ENCODE measurements at regions not wholly inside any gene's neighbourhood (a gene's known extent, or its start where the extent isn't known, plus 50 kb on each side); places are given as distances from the start of the nearest gene placed in this dataset.

DNA sequence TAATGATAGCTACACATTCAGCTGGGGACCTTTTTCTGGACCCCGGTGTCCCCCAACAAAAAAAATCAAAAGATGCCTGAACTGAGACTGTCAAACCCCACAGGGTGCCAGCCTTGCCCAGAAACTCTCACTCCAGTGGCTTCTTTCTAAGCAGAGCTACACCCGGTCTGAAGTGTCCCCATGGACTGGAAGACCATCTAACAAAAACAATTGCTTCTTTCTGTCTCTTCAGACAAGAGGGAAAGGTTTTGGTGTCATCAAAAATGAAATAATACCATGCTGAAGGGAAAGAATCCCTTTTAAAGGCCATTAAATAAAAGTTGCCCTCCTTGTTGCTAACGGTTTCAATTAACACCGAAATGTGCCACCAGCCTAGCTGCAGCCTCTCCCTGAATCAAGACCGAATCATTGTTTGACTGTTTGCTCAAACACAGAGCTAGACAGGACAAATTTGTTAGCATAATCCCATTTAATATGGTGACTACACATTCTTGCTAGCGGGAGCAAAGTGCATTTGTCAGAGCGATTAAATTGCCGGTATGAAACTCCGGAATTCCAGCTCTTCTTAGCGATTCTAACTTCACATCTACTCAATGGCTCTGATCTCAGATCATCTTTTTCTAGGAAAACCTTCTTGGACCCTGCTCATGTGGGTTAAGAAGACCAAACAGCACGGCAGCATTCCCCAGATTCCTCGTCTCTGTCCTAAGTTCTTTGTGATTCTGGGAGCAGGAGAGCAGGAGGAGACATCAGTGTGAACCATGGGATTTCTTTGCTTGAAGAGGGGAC is 397.5 kb upstream of the PRKCQ start:
- ATAC-seq (no peak), DNase-seq (no peak)
- peaks cover 7% of the 10 kb centered on the region for H3K4me1 Mint-ChIP-seq
- ChIA-PET CTCF (interaction anchor here (0.6 kb wide), 1 partner anchor 502 kb away, joined by 3 read pairs; no protein-coding TSS in a partner anchor), POLR2A (no interaction called here)
- no peak overlapping the region for H3K4me3 Mint-ChIP-seq
- H3K27ac Mint-ChIP-seq: no peak overlapping the region
- H3K36me3 Mint-ChIP-seq (ENCODE audit: low read depth): no peaks in the 10 kb centered on the region
- H3K9me3 Mint-ChIP-seq (ENCODE audit: low read depth): no peaks in the 10 kb centered on the region
- intact Hi-C loops (cut with DNase I, micrococcal nuclease): no loop called here
- H3K27me3 Mint-ChIP-seq: peaks cover 7% of the 10 kb centered on the region

DNA sequence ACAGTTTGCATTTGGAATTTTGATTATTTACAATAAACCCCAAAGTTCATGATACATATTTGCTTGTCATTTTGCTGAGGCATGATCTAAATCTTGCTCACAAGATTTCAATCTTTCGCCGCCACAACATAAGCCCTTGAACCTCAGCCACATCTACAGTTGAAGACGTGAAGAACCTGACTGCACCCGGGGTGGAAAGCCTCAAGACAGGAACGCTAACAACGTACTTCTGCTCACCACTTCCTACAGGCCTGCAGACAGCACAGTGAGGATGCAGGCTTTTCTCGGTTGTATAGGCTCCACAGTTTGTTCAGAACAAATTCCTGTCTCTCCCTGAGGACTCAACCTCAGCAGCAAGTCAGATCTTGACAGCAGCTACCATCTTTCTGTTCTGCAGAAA is 393.8 kb upstream of the PRKCQ start:
- H3K36me3 Mint-ChIP-seq (ENCODE audit: low read depth): no peaks in the 10 kb centered on the region
- ChIA-PET POLR2A (no interaction called here), CTCF (no interaction called here)
- peaks cover 7% of the 10 kb centered on the region for H3K4me1 Mint-ChIP-seq
- H3K27me3 Mint-ChIP-seq: peaks cover 2% of the 10 kb centered on the region
- no peak for ATAC-seq
- DNase-seq: peak; percentile 12
- intact Hi-C loops (cut with DNase I, micrococcal nuclease): no loop called here
- H3K9me3 Mint-ChIP-seq (ENCODE audit: low read depth): no peaks in the 10 kb centered on the region
- H3K4me3 Mint-ChIP-seq: no peak overlapping the region
- H3K27ac Mint-ChIP-seq: no peak overlapping the region

DNA sequence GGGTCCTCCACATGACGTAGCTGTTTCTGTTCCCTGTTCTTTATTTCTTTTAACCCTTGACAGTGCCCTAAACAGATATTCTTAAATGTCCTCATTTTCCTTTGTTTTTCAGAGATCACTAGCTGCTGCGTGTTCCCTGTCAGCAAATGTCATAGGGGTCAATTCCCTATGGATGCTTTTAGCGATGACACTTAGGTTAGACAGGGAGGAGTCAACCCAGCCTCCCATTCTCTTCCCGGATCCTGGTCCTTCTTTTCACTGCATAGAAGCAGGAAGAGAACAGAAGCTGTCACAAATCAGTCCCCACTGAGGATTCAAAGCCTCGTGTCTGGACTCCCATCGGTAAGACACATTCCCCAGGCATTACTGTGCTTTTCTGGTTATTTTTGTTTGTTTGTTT is 392.1 kb upstream of the PRKCQ start:
- DNase-seq (no peak), ATAC-seq (no peak)
- H3K9me3 Mint-ChIP-seq (ENCODE audit: low read depth): no peaks in the 10 kb centered on the region
- H3K27ac Mint-ChIP-seq: no peak overlapping the region
- intact Hi-C loops (cut with DNase I, micrococcal nuclease): no loop called here
- H3K27me3 Mint-ChIP-seq: no peaks in the 10 kb centered on the region
- no peaks in the 10 kb centered on the region for H3K36me3 Mint-ChIP-seq (ENCODE audit: low read depth)
- peaks cover 7% of the 10 kb centered on the region for H3K4me1 Mint-ChIP-seq
- ChIA-PET CTCF (interaction anchor here (1.5 kb wide), 1 partner anchor 52 kb away, joined by 3 read pairs; no protein-coding TSS in a partner anchor), POLR2A (no interaction called here)
- H3K4me3 Mint-ChIP-seq: no peak overlapping the region

DNA sequence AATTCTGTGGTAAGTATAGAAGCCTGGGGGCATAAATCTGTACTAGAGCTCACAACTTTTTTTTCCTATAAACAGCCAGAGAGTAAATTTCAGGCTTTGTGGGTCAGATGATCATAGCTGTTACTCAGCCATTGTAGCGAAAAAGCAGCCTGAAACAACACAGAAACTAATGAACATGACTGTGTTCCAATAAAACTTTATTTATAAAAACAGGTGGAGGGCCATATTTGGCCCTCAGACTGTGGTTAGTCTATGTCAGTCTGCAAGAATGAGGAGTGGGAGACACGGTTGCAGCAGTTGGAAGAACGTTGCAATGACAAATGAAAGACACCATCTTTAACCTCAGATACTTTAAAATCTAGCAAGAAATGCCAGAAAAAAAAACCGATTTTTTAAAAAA is 389.6 kb upstream of the PRKCQ start:
- intact Hi-C loops (cut with DNase I, micrococcal nuclease): no loop called here
- peaks cover 2% of the 10 kb centered on the region for H3K27me3 Mint-ChIP-seq
- ATAC-seq (no peak), DNase-seq (no peak)
- peaks cover 7% of the 10 kb centered on the region for H3K4me1 Mint-ChIP-seq
- CTCF ChIA-PET: interaction anchor here (0.7 to 1.1 kb wide), 3 partner anchors 9 to 45 kb away, joined by 3 to 4 read pairs (median 3); no protein-coding TSS in a partner anchor
- no peak overlapping the region for H3K4me3 Mint-ChIP-seq
- no peaks in the 10 kb centered on the region for H3K36me3 Mint-ChIP-seq (ENCODE audit: low read depth)
- no peak overlapping the region for H3K27ac Mint-ChIP-seq
- H3K9me3 Mint-ChIP-seq (ENCODE audit: low read depth): no peaks in the 10 kb centered on the region
- POLR2A ChIA-PET: no interaction called here

DNA sequence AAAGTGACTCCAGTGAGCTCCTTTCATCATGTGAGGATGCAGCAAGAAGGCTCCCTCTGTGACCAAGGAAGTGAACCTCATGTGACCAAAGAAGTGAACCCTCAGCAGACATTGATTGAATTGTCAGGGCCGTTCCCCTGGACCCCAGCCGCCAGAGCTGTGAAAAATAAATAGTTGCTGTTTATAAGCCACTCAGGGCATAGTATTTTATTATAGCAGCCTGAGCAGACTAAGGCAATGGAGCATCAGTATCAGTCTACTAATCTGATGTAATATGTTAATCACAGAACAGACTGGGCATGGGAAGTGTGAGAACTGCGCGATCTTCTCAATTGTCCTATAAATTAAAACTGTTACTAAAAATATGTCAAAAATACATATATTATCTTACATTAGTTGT is 384.5 kb upstream of the PRKCQ start:
- CTCF ChIA-PET: no interaction called here
- H3K27me3 Mint-ChIP-seq: peaks cover 5% of the 10 kb centered on the region
- intact Hi-C loops (cut with DNase I, micrococcal nuclease): no loop called here
- H3K36me3 Mint-ChIP-seq (ENCODE audit: low read depth): no peaks in the 10 kb centered on the region
- no peak overlapping the region for H3K27ac Mint-ChIP-seq
- no peak overlapping the region for H3K4me3 Mint-ChIP-seq
- no peaks in the 10 kb centered on the region for H3K4me1 Mint-ChIP-seq
- POLR2A ChIA-PET: no interaction called here
- DNase-seq: no peak
- no peak for ATAC-seq
- H3K9me3 Mint-ChIP-seq (ENCODE audit: low read depth): no peaks in the 10 kb centered on the region

DNA sequence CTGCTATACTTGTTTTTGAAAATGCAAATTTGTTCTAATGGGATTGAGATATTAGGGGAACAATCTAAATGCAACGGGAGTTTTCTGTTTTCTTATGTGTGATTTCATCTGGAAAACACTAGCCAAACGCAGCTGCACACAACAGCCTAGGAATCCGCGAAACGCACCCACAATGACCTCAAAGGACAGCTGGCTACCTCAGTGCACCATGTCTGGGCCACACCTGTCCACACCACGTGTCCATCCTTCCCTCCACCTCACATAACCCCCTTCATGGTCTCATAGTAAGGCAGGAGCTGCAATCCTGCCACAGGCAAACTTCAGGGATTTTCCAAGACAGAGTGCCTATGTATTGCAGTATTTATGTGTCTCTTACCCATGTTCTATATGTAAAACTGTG is 382.5 kb upstream of the PRKCQ start:
- H3K4me1 Mint-ChIP-seq: peaks cover 11% of the 10 kb centered on the region
- POLR2A ChIA-PET: no interaction called here
- no peaks in the 10 kb centered on the region for H3K36me3 Mint-ChIP-seq (ENCODE audit: low read depth)
- intact Hi-C loops (cut with DNase I, micrococcal nuclease): no loop called here
- H3K4me3 Mint-ChIP-seq: no peak overlapping the region
- DNase-seq: no peak
- H3K9me3 Mint-ChIP-seq (ENCODE audit: low read depth): no peaks in the 10 kb centered on the region
- no peak overlapping the region for H3K27ac Mint-ChIP-seq
- CTCF ChIA-PET: interaction anchor here (0.6 kb wide), 1 partner anchor 1116 kb away, joined by 3 read pairs; no protein-coding TSS in a partner anchor
- no peak for ATAC-seq
- H3K27me3 Mint-ChIP-seq: peaks cover 5% of the 10 kb centered on the region

DNA sequence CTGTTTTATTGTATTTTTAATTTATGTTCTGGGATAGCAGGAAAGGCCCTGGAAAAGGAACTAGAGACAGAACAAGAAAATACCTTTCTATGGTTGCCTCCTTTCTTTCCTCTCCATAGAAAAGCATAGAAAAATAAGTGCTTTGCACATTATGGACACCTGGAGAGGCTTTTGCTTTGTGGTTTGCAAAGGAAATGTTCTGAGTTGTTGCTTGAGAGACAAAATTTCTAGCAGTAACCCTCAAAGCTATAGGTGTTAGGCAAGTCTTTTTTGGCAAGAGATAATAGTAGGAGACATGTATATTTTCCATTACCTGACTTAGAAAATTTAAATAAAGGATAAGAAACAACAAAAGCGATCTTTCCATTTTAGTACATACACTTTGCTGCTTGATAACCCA is 378.6 kb upstream of the PRKCQ start:
- Mint-ChIP-seq H3K36me3 (ENCODE audit: low read depth) (no peaks in the 10 kb centered on the region), H3K27ac (no peak overlapping the region), H3K9me3 (ENCODE audit: low read depth) (no peaks in the 10 kb centered on the region), H3K4me1 (peaks cover 11% of the 10 kb centered on the region), H3K4me3 (no peak overlapping the region), H3K27me3 (peaks cover 3% of the 10 kb centered on the region)
- ChIA-PET CTCF (interaction anchor here (0.6 to 1.0 kb wide), 2 partner anchors 44 to 458 kb away, joined by 3 read pairs; no protein-coding TSS in a partner anchor), POLR2A (no interaction called here)
- intact Hi-C loops (cut with DNase I, micrococcal nuclease): no loop called here
- DNase-seq: no peak
- ATAC-seq: no peak

DNA sequence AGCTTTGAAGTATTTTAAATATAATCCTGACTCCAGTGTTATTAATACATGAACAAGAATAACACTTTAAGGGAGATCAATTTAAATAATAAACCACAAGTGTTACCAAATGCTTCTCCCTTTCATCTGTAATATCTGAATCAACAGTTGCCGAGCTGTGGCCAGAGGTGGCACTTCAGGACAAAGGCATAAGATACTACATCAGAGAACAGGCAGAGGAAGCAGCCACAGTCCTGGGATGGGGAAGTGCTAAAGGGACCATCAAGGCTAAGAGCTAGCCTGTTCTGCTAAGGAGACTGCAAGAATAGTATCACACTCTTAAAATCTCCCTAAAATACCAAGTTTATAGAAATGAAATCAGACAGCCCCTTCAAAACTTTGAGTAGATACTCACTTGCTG is 378.2 kb upstream of the PRKCQ start:
- H3K4me1 Mint-ChIP-seq: peaks cover 11% of the 10 kb centered on the region
- H3K27ac Mint-ChIP-seq: no peak overlapping the region
- ChIA-PET CTCF (interaction anchor here (0.6 to 1.0 kb wide), 2 partner anchors 44 to 458 kb away, joined by 3 read pairs; no protein-coding TSS in a partner anchor), POLR2A (no interaction called here)
- H3K36me3 Mint-ChIP-seq (ENCODE audit: low read depth): no peaks in the 10 kb centered on the region
- DNase-seq: no peak
- no peaks in the 10 kb centered on the region for H3K9me3 Mint-ChIP-seq (ENCODE audit: low read depth)
- peak; percentile 47 for ATAC-seq
- intact Hi-C loops (cut with DNase I, micrococcal nuclease): no loop called here
- H3K27me3 Mint-ChIP-seq: peaks cover 3% of the 10 kb centered on the region
- no peak overlapping the region for H3K4me3 Mint-ChIP-seq

DNA sequence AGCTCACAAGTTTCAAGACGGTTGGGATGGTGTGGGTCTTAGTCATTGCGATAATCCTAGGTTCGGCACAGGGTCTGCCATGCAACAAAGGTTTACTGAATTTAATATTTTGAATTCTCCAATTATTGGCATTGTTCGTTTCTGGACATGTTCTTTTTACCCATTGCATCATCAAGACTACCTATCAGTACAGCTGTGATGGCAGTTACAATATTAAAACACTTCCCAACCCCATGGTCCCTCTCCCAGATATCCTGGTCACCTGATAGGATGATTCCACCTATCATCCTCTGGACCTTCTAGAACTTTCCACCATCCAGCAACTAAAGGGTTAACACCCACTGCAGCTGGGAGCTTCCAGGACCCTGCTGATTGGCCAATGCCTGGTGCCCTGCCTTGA is 377.8 kb upstream of the PRKCQ start:
- intact Hi-C loops (cut with DNase I, micrococcal nuclease): no loop called here
- Mint-ChIP-seq H3K9me3 (ENCODE audit: low read depth) (no peaks in the 10 kb centered on the region), H3K36me3 (ENCODE audit: low read depth) (no peaks in the 10 kb centered on the region), H3K27ac (no peak overlapping the region), H3K27me3 (peaks cover 3% of the 10 kb centered on the region), H3K4me1 (peaks cover 11% of the 10 kb centered on the region), H3K4me3 (no peak overlapping the region)
- CTCF ChIA-PET: interaction anchor here (1.0 kb wide), 1 partner anchor 45 kb away, joined by 3 read pairs; no protein-coding TSS in a partner anchor
- no peak for ATAC-seq
- DNase-seq: no peak
- POLR2A ChIA-PET: no interaction called here

DNA sequence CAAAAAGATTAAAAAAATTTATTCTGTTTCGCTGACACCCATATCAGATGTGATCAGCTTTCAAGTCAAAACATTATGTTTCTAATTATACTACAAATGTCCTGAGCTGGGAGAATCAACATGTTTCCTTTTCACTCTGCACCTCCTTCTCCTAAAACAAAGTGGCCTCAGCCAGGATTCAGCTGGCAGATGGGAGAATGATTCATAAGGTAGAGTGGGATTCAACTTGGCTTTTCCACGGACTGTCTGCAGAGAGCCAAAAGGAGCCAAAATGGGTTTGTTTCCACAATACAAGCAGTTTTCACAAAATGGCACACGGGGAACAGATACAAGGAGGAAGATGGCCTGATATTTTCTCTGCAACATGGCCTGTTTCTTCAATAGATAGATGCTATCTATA is 376.5 kb upstream of the PRKCQ start:
- Mint-ChIP-seq H3K27ac (no peak overlapping the region), H3K36me3 (ENCODE audit: low read depth) (no peaks in the 10 kb centered on the region), H3K27me3 (no peaks in the 10 kb centered on the region), H3K9me3 (ENCODE audit: low read depth) (no peaks in the 10 kb centered on the region), H3K4me1 (peaks cover 11% of the 10 kb centered on the region), H3K4me3 (no peak overlapping the region)
- intact Hi-C loops (cut with DNase I, micrococcal nuclease): no loop called here
- POLR2A ChIA-PET: no interaction called here
- no peak for ATAC-seq
- no peak for DNase-seq
- CTCF ChIA-PET: interaction anchor here (0.6 to 1.1 kb wide), 2 partner anchors 36 to 1342 kb away, joined by 3 read pairs; no protein-coding TSS in a partner anchor

DNA sequence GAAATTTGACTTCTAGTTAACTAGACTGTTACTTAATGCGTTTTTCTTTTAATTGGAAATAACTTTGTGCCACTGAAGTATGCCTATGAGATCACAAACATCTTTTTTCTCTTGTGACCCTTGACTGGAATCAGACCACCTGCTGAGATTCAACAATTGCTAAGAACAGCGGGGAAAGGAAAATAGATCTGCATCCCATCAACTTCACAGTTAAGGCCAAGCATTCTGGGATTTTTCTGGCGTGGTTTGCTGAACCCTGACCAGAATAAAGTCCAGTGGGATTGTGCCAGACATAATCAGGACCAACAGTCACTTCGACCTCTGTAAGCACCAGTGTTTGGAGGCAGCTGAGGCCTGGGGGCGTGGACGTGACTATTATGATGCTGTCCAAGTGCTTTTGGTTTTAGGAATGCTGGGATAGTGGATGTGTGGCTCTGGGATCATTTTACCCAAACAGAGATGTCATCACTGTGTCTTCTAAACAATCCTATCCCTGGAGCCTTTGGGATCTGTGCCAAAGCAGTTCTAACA is 373.3 kb upstream of the PRKCQ start:
- Mint-ChIP-seq H3K9me3 (ENCODE audit: low read depth) (no peaks in the 10 kb centered on the region), H3K36me3 (ENCODE audit: low read depth) (no peaks in the 10 kb centered on the region), H3K4me3 (no peak overlapping the region), H3K27ac (no peak overlapping the region), H3K4me1 (peaks cover 11% of the 10 kb centered on the region), H3K27me3 (no peaks in the 10 kb centered on the region)
- intact Hi-C loops (cut with DNase I, micrococcal nuclease): no loop called here
- DNase-seq (no peak), ATAC-seq (no peak)
- ChIA-PET POLR2A (no interaction called here), CTCF (no interaction called here)

DNA sequence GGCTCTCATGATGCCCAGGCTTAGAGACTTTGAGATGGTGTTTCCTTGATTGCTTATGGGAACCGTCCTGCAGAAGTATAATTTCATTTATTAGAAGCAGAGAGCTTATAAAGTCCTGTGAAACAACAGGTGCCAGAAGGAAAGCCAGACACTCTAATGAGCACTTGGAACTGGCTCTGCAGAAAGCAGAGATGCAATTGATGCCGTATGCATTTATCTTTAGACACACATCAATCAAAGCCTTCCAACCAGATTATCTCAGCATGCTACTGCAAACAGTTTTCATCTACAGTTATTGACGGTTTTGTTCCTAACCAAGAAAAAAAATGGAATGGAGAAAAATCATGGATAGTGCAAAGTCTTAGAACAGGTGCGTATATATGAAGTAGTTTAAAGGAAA is 371.7 kb upstream of the PRKCQ start:
- H3K36me3 Mint-ChIP-seq (ENCODE audit: low read depth): no peaks in the 10 kb centered on the region
- no peak for DNase-seq
- CTCF ChIA-PET: interaction anchor here (0.6 to 1.0 kb wide), 2 partner anchors 9 to 32 kb away, joined by 3 to 4 read pairs; no protein-coding TSS in a partner anchor

More for the DNA sequence above, 371.7 kb upstream of the PRKCQ start:
- Mint-ChIP-seq H3K27ac (no peak overlapping the region), H3K27me3 (no peaks in the 10 kb centered on the region), H3K4me3 (no peak overlapping the region), H3K9me3 (ENCODE audit: low read depth) (no peaks in the 10 kb centered on the region), H3K4me1 (peaks cover 3% of the 10 kb centered on the region)
- intact Hi-C loops (cut with DNase I, micrococcal nuclease): no loop called here
- POLR2A ChIA-PET: no interaction called here
- ATAC-seq: no peak
